Osteocyte (in vitro differentiated cells): ENCODE measurements at regions not wholly inside any gene's neighbourhood (a gene's known extent, or its start where the extent isn't known, plus 50 kb on each side); places are given as distances from the start of the nearest gene placed in this dataset.

ENCODE experiments used
- DNase-seq: peaks from one replicate; pipeline ENCODE4 v3.0.0; 2021; ENCODE audit warnings: mixed read lengths; ENCODE audit not compliant: unreplicated experiment; ENCODE audit errors: extremely low spot score
- H3K27ac Mint-ChIP-seq: one replicate; pipeline ENCODE4 v1.8.0; 2021; ENCODE audit warnings: mild to moderate bottlenecking, mixed read lengths; ENCODE audit not compliant: unreplicated experiment
- H3K27me3 Mint-ChIP-seq: one replicate; pipeline ENCODE4 v1.8.0; 2021; ENCODE audit warnings: mixed read lengths; ENCODE audit not compliant: unreplicated experiment
- H3K36me3 Mint-ChIP-seq: one replicate; pipeline ENCODE4 v1.8.0; 2021; ENCODE audit warnings: mixed read lengths; ENCODE audit not compliant: unreplicated experiment
- H3K4me1 Mint-ChIP-seq: one replicate; pipeline ENCODE4 v1.8.0; 2021; ENCODE audit warnings: mixed read lengths; ENCODE audit not compliant: unreplicated experiment
- H3K4me3 Mint-ChIP-seq: one replicate; pipeline ENCODE4 v1.8.0; 2021; ENCODE audit warnings: mild to moderate bottlenecking, moderate library complexity, mixed read lengths; ENCODE audit not compliant: unreplicated experiment
- H3K9me3 Mint-ChIP-seq: one replicate; pipeline ENCODE4 v1.8.0; 2021; ENCODE audit warnings: mixed read lengths; ENCODE audit not compliant: unreplicated experiment
- TF ChIP-seq, protein P1 (sequence below): fragments of 200-600 bp; sonication (generic); IDR thresholded peaks from 2 replicates; pipeline ENCODE4 v1.5.0; 2021; ENCODE audit warnings: antibody characterized with exemption, mild to moderate bottlenecking, moderate library complexity

GRCh38 chr14:98189062-98189461 is 1082.9 kb downstream of the BCL11B start:
- TF ChIP-seq, protein P1, sequence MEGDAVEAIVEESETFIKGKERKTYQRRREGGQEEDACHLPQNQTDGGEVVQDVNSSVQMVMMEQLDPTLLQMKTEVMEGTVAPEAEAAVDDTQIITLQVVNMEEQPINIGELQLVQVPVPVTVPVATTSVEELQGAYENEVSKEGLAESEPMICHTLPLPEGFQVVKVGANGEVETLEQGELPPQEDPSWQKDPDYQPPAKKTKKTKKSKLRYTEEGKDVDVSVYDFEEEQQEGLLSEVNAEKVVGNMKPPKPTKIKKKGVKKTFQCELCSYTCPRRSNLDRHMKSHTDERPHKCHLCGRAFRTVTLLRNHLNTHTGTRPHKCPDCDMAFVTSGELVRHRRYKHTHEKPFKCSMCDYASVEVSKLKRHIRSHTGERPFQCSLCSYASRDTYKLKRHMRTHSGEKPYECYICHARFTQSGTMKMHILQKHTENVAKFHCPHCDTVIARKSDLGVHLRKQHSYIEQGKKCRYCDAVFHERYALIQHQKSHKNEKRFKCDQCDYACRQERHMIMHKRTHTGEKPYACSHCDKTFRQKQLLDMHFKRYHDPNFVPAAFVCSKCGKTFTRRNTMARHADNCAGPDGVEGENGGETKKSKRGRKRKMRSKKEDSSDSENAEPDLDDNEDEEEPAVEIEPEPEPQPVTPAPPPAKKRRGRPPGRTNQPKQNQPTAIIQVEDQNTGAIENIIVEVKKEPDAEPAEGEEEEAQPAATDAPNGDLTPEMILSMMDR, result no peak
- H3K27ac Mint-ChIP-seq, result no peak overlapping the region
- H3K36me3 Mint-ChIP-seq, result no peaks in the 10 kb centered on the region
- no peak for DNase-seq
- H3K4me1 Mint-ChIP-seq, result no peaks in the 10 kb centered on the region
- H3K4me3 Mint-ChIP-seq, result no peak overlapping the region
- peaks cover 46% of the 10 kb centered on the region for H3K9me3 Mint-ChIP-seq
- no peaks in the 10 kb centered on the region for H3K27me3 Mint-ChIP-seq

GRCh38 chr14:98189511-98189910 is 1082.5 kb downstream of the BCL11B start:
- Mint-ChIP-seq H3K9me3 (peaks cover 50% of the 10 kb centered on the region), H3K4me3 (no peak overlapping the region), H3K36me3 (no peaks in the 10 kb centered on the region), H3K27me3 (no peaks in the 10 kb centered on the region), H3K4me1 (no peaks in the 10 kb centered on the region), H3K27ac (no peak overlapping the region)
- TF ChIP-seq, protein P1, result no peak
- DNase-seq, result no peak

DNA sequence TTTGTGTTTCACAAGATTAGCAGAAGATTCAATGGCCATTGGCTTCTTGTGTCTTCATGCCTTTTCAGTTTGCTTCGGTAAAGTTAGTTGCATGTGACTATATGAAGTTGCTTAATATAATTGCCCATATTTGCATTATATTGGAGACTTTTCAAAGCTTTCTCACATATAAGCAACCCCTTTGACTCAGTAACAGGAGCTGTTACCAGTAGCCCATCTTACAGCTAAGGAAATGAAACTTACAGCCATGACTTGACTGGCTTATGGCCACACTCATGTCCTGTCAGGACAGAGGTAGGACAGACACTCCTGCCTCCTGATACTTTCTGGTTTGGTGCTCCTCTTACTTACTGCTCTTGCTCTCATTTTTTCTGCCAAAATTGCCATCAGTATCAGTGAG is 1082.1 kb downstream of the BCL11B start:
- Mint-ChIP-seq H3K9me3 (peaks cover 51% of the 10 kb centered on the region), H3K27ac (no peak overlapping the region), H3K4me1 (no peaks in the 10 kb centered on the region), H3K27me3 (no peaks in the 10 kb centered on the region), H3K4me3 (no peak overlapping the region), H3K36me3 (no peaks in the 10 kb centered on the region)
- TF ChIP-seq, protein P1, result no peak
- no peak for DNase-seq

DNA sequence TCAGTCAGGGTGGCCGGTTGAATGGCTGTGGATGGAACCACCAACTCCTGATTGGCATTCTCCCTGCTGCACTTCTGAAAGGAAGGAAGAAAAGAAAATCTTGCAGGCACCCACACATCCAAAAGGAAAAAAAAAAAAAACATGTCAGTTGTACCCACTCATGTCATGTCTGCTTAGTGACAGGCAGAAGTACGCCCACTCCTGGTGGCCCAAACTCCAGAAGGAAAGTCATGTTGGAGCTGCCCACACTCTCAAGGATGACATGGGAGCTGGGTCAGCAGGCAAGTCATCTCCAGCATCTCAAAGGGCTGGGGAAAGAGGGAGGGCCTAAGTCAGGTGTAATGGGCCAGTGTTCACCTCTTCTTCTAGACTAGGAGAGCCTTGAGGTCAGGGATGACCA is 1079.1 kb downstream of the BCL11B start:
- no peaks in the 10 kb centered on the region for H3K4me1 Mint-ChIP-seq
- H3K27me3 Mint-ChIP-seq, result no peaks in the 10 kb centered on the region
- TF ChIP-seq, protein P1, result no peak
- H3K36me3 Mint-ChIP-seq, result no peaks in the 10 kb centered on the region
- no peak overlapping the region for H3K27ac Mint-ChIP-seq
- DNase-seq, result no peak
- H3K9me3 Mint-ChIP-seq, result peaks cover 51% of the 10 kb centered on the region
- H3K4me3 Mint-ChIP-seq, result no peak overlapping the region

- no peaks in the 10 kb centered on the region for H3K27me3 Mint-ChIP-seq
- peaks cover 57% of the 10 kb centered on the region for H3K9me3 Mint-ChIP-seq
- TF ChIP-seq, protein P1, result no peak
- H3K27ac Mint-ChIP-seq, result no peak overlapping the region
- no peaks in the 10 kb centered on the region for H3K4me1 Mint-ChIP-seq
- H3K4me3 Mint-ChIP-seq, result no peak overlapping the region
- no peak for DNase-seq
- no peaks in the 10 kb centered on the region for H3K36me3 Mint-ChIP-seq
Observed at GRCh38 chr14:98194821-98195220, 1077.2 kb downstream of the BCL11B start.
